GM12892 (cell line): ENCODE measurements at regions not wholly inside any gene's neighbourhood (a gene's known extent, or its start where the extent isn't known, plus 50 kb on each side); places are given as distances from the start of the nearest gene placed in this dataset.

Experiments
- POLR2A ChIP-seq: IDR thresholded peaks from 2 replicates; pipeline ENCODE4 v1.6.1; 2011; ENCODE audit warnings: low read depth, low read length, control low read depth
- POLR2AphosphoS5 ChIP-seq: IDR thresholded peaks from 2 replicates; pipeline ENCODE4 v1.6.1; 2011; ENCODE audit warnings: low read depth, low read length, control low read depth
- TAF1 ChIP-seq: IDR thresholded peaks from 2 replicates; pipeline ENCODE4 v1.6.1; 2011; ENCODE audit warnings: low read depth, mild to moderate bottlenecking, control low read depth, low read length, borderline replicate concordance

DNA sequence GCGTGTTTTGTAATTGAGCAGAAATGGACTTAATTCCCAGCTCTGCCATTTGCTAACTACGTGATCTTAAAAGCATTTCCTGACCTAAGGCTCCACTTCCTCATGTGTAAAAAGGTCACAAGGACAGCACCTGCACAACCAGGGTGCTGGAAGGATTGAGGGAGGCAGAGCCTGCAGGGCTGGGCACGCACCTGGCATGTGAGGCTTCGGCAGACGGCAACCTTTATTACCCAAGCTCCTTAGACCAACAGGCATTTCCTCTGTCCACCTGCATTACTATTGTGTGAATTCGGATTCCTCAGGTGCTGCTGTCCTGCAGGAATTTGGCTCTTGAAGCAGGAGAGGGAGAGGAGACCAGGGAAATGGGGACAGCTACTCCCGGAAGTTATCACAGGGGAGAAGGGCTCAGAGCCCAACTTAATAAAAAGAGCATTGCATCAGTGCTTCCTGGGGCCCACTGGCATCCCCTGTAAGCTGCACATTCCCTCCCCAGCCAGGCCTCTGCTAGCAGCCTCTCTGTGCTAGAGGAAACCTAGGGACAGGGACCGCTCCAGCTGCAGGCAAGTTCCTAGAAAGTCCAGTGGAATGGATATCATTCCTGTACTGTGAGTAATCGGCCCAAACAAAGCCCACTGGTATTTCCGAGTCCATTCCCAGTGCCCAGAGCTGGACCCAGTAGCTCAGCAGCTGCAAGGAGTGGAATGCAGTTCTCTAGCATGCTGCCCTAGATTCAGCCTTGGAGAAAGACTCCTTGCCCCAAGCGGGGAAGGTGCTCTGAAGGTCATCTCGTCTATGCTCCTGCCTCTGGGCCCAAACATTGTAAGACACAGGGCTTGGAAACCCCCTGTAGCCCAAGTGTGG is 157.1 kb upstream of the CCND2 start:
- no peak for TF ChIP-seq POLR2A
- no peak for TF ChIP-seq POLR2AphosphoS5
- no peak for TF ChIP-seq TAF1
